ENCODE measurements at regions not wholly inside any gene's neighbourhood (a gene's known extent, or its start where the extent isn't known, plus 50 kb on each side); places are given as distances from the start of the nearest gene placed in this dataset.

DNA sequence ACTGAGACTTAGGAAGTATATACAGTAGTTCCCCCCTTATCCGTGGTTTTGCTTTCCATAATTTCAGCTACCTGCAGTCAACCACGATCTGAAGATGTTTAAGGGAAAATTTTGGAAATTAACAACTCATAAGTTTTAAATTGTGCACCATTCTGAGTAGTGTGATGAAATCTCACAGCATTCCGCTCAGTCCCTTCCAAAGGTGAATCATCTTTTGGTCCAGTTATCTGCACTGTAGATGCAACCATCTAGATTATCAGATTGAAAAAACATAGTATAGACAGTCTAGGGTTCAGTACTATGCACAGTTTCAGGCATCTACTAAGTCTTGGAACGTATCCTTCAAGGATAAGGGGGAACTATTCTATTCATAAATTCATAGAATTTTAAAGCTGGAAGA is 109.0 kb downstream of the ANXA3 start:
- Mint-ChIP-seq H3K27me3 (ENCODE audit: low read depth) (peaks cover 3% of the 10 kb centered on the region; the same call in 1 of the 2 replicates), H3K9me3 (no peaks in the 10 kb centered on the region), H3K27ac (no peak overlapping the region), H3K4me3 (no peak overlapping the region), H3K4me1 (peaks cover 25% of the 10 kb centered on the region), H3K36me3 (no peaks in the 10 kb centered on the region)
- CTCF ChIA-PET: interaction anchor here (1.3 kb wide), 1 partner anchor 16 kb away, joined by 3 read pairs; no protein-coding TSS in a partner anchor
- no peak for ATAC-seq
- no peak for DNase-seq (ENCODE audit: low spot score)
- POLR2A ChIA-PET: no interaction called here
- TF ChIP-seq, protein P1, sequence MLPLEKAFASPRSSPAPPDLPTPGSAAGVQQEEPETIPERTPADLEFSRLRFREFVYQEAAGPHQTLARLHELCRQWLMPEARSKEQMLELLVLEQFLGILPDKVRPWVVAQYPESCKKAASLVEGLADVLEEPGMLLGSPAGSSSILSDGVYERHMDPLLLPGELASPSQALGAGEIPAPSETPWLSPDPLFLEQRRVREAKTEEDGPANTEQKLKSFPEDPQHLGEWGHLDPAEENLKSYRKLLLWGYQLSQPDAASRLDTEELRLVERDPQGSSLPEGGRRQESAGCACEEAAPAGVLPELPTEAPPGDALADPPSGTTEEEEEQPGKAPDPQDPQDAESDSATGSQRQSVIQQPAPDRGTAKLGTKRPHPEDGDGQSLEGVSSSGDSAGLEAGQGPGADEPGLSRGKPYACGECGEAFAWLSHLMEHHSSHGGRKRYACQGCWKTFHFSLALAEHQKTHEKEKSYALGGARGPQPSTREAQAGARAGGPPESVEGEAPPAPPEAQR (CRISPR knock-in tag; IDR thresholded peaks at IDR 0.05): no peak
- TF ChIP-seq IRF2 (CRISPR knock-in tag; IDR thresholded peaks at IDR 0.05; ENCODE audit: borderline replicate concordance, low read depth) (no peak), ESRRA (CRISPR knock-in tag; IDR thresholded peaks at IDR 0.05; ENCODE audit: borderline replicate concordance) (no peak), FOXP1 (CRISPR knock-in tag; IDR thresholded peaks at IDR 0.05; ENCODE audit: borderline replicate concordance) (no peak), HMGA2 (CRISPR knock-in tag; IDR thresholded peaks at IDR 0.05) (no peak)
- TF ChIP-seq, protein P2, sequence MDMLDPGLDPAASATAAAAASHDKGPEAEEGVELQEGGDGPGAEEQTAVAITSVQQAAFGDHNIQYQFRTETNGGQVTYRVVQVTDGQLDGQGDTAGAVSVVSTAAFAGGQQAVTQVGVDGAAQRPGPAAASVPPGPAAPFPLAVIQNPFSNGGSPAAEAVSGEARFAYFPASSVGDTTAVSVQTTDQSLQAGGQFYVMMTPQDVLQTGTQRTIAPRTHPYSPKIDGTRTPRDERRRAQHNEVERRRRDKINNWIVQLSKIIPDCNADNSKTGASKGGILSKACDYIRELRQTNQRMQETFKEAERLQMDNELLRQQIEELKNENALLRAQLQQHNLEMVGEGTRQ (CRISPR knock-in tag; IDR thresholded peaks at IDR 0.05): no peak
- TF ChIP-seq, protein P3, sequence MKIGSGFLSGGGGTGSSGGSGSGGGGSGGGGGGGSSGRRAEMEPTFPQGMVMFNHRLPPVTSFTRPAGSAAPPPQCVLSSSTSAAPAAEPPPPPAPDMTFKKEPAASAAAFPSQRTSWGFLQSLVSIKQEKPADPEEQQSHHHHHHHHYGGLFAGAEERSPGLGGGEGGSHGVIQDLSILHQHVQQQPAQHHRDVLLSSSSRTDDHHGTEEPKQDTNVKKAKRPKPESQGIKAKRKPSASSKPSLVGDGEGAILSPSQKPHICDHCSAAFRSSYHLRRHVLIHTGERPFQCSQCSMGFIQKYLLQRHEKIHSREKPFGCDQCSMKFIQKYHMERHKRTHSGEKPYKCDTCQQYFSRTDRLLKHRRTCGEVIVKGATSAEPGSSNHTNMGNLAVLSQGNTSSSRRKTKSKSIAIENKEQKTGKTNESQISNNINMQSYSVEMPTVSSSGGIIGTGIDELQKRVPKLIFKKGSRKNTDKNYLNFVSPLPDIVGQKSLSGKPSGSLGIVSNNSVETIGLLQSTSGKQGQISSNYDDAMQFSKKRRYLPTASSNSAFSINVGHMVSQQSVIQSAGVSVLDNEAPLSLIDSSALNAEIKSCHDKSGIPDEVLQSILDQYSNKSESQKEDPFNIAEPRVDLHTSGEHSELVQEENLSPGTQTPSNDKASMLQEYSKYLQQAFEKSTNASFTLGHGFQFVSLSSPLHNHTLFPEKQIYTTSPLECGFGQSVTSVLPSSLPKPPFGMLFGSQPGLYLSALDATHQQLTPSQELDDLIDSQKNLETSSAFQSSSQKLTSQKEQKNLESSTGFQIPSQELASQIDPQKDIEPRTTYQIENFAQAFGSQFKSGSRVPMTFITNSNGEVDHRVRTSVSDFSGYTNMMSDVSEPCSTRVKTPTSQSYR (CRISPR knock-in tag; IDR thresholded peaks at IDR 0.05): no peak
- TF ChIP-seq, protein P4, sequence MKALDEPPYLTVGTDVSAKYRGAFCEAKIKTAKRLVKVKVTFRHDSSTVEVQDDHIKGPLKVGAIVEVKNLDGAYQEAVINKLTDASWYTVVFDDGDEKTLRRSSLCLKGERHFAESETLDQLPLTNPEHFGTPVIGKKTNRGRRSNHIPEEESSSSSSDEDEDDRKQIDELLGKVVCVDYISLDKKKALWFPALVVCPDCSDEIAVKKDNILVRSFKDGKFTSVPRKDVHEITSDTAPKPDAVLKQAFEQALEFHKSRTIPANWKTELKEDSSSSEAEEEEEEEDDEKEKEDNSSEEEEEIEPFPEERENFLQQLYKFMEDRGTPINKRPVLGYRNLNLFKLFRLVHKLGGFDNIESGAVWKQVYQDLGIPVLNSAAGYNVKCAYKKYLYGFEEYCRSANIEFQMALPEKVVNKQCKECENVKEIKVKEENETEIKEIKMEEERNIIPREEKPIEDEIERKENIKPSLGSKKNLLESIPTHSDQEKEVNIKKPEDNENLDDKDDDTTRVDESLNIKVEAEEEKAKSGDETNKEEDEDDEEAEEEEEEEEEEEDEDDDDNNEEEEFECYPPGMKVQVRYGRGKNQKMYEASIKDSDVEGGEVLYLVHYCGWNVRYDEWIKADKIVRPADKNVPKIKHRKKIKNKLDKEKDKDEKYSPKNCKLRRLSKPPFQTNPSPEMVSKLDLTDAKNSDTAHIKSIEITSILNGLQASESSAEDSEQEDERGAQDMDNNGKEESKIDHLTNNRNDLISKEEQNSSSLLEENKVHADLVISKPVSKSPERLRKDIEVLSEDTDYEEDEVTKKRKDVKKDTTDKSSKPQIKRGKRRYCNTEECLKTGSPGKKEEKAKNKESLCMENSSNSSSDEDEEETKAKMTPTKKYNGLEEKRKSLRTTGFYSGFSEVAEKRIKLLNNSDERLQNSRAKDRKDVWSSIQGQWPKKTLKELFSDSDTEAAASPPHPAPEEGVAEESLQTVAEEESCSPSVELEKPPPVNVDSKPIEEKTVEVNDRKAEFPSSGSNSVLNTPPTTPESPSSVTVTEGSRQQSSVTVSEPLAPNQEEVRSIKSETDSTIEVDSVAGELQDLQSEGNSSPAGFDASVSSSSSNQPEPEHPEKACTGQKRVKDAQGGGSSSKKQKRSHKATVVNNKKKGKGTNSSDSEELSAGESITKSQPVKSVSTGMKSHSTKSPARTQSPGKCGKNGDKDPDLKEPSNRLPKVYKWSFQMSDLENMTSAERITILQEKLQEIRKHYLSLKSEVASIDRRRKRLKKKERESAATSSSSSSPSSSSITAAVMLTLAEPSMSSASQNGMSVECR (CRISPR knock-in tag; IDR thresholded peaks at IDR 0.05; ENCODE audit: borderline replicate concordance): no peak

DNA sequence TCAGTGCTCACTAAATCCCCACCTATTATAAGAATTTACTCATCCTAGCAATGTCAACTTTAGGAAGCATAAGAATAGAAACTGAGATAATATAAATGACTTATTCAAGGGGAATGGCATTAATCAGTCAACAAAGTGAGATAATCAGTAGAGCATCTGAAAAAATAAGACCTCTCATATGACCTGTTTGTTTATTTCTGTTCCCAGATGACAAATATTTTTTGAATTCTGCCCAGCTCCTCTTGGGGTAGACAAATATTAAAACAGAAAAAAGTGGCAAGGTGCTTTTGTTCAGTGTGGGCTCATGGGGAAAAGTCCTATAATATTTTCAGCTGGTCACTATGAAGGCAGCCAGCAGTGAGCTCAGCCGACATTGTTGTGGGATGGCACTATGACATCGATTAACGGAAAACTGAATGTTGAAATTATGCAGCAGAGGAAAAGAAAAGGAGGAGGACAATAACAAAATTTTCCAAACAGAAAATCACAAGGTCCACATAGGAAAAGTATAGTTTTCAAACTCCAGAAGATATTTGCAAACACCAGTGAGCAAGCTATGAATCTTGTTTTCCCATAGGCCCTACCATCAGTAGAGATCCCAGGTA is 109.6 kb downstream of the ANXA3 start:
- Mint-ChIP-seq H3K27ac (no peak overlapping the region), H3K9me3 (no peaks in the 10 kb centered on the region)
- no peak for ATAC-seq
- TF ChIP-seq, protein P5, sequence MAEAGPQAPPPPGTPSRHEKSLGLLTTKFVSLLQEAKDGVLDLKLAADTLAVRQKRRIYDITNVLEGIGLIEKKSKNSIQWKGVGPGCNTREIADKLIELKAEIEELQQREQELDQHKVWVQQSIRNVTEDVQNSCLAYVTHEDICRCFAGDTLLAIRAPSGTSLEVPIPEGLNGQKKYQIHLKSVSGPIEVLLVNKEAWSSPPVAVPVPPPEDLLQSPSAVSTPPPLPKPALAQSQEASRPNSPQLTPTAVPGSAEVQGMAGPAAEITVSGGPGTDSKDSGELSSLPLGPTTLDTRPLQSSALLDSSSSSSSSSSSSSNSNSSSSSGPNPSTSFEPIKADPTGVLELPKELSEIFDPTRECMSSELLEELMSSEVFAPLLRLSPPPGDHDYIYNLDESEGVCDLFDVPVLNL (CRISPR knock-in tag; IDR thresholded peaks at IDR 0.05; ENCODE audit: borderline replicate concordance, low read depth): no peak
- TF ChIP-seq TCF7 (CRISPR knock-in tag; IDR thresholded peaks at IDR 0.05; ENCODE audit: low read depth): no peak
- TF ChIP-seq, protein P3 (CRISPR knock-in tag; IDR thresholded peaks at IDR 0.05): no peak
- TF ChIP-seq, protein P6, sequence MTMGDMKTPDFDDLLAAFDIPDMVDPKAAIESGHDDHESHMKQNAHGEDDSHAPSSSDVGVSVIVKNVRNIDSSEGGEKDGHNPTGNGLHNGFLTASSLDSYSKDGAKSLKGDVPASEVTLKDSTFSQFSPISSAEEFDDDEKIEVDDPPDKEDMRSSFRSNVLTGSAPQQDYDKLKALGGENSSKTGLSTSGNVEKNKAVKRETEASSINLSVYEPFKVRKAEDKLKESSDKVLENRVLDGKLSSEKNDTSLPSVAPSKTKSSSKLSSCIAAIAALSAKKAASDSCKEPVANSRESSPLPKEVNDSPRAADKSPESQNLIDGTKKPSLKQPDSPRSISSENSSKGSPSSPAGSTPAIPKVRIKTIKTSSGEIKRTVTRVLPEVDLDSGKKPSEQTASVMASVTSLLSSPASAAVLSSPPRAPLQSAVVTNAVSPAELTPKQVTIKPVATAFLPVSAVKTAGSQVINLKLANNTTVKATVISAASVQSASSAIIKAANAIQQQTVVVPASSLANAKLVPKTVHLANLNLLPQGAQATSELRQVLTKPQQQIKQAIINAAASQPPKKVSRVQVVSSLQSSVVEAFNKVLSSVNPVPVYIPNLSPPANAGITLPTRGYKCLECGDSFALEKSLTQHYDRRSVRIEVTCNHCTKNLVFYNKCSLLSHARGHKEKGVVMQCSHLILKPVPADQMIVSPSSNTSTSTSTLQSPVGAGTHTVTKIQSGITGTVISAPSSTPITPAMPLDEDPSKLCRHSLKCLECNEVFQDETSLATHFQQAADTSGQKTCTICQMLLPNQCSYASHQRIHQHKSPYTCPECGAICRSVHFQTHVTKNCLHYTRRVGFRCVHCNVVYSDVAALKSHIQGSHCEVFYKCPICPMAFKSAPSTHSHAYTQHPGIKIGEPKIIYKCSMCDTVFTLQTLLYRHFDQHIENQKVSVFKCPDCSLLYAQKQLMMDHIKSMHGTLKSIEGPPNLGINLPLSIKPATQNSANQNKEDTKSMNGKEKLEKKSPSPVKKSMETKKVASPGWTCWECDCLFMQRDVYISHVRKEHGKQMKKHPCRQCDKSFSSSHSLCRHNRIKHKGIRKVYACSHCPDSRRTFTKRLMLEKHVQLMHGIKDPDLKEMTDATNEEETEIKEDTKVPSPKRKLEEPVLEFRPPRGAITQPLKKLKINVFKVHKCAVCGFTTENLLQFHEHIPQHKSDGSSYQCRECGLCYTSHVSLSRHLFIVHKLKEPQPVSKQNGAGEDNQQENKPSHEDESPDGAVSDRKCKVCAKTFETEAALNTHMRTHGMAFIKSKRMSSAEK (CRISPR knock-in tag; IDR thresholded peaks at IDR 0.05; ENCODE audit: borderline replicate concordance): no peak
- TF ChIP-seq, protein P7, sequence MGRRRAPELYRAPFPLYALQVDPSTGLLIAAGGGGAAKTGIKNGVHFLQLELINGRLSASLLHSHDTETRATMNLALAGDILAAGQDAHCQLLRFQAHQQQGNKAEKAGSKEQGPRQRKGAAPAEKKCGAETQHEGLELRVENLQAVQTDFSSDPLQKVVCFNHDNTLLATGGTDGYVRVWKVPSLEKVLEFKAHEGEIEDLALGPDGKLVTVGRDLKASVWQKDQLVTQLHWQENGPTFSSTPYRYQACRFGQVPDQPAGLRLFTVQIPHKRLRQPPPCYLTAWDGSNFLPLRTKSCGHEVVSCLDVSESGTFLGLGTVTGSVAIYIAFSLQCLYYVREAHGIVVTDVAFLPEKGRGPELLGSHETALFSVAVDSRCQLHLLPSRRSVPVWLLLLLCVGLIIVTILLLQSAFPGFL (CRISPR knock-in tag; IDR thresholded peaks at IDR 0.05; ENCODE audit: borderline replicate concordance): no peak

More for the DNA sequence above, 109.6 kb downstream of the ANXA3 start:
- no peak for DNase-seq (ENCODE audit: low spot score)
- H3K36me3 Mint-ChIP-seq: no peaks in the 10 kb centered on the region
- H3K27me3 Mint-ChIP-seq (ENCODE audit: low read depth): peaks cover 3% of the 10 kb centered on the region; the same call in 1 of the 2 replicates
- ChIA-PET POLR2A (interaction anchor here (0.6 kb wide), 1 partner anchor 62 kb away, joined by 3 read pairs; no protein-coding TSS in a partner anchor), CTCF (interaction anchor here (0.8 to 1.5 kb wide), 5 partner anchors 14 to 264 kb away, joined by 3 to 4 read pairs (median 3); no protein-coding TSS in a partner anchor)
- H3K4me1 Mint-ChIP-seq: peaks cover 25% of the 10 kb centered on the region
- no peak overlapping the region for H3K4me3 Mint-ChIP-seq

Measured in WTC11 (cell line).